CD14-positive monocyte (primary cell): ENCODE measurements at regions not wholly inside any gene's neighbourhood (a gene's known extent, or its start where the extent isn't known, plus 50 kb on each side); places are given as distances from the start of the nearest gene placed in this dataset.

Experiments
- DNase-seq, 3 donors: peaks; one replicate each; pipeline ENCODE4 v3.0.0-alpha.2; 2011 to 2022
- H2AFZ ChIP-seq: 2 replicates; pipeline ENCODE4 v1.6.0; 2012; ENCODE audit warnings: mild to moderate bottlenecking, low read depth, low read length, inconsistent platforms; ENCODE audit not compliant: insufficient read depth, poor library complexity, severe bottlenecking
- H3K27ac ChIP-seq, 2 donors: 1 replicate in 1 of 2; 2 replicates in 1 of 2; pipeline ENCODE4 v1.5.1; 2012 to 2013; ENCODE audit warnings: low read length in 2 of 2, control low read depth in 1 of 2, inconsistent platforms in 1 of 2, low read depth in 1 of 2, mild to moderate bottlenecking in 1 of 2
- H3K27me3 ChIP-seq, 2 donors: one replicate each; pipeline versions ENCODE4 v1.6.0 to v1.6.1; 2011 to 2013; ENCODE audit warnings: low read length in 2 of 2; ENCODE audit not compliant: control insufficient read depth in 2 of 2, insufficient read depth in 2 of 2
- H3K36me3 ChIP-seq, 2 donors: replicated peaks in 1 of 2; 1 replicate in 1 of 2; 2 replicates in 1 of 2; pipeline versions ENCODE4 v1.5.1 to v1.6.1; 2012 to 2013; ENCODE audit warnings: low read length in 2 of 2, control low read depth in 1 of 2, inconsistent platforms in 1 of 2, mild to moderate bottlenecking in 1 of 2; ENCODE audit not compliant: insufficient read depth in 2 of 2, control insufficient read depth in 1 of 2
- H3K4me1 ChIP-seq, 2 donors: 1 replicate in 1 of 2; 2 replicates in 1 of 2; pipeline versions ENCODE4 v1.5.1 to v1.6.1; 2012 to 2013; ENCODE audit warnings: low read length in 2 of 2, control low read depth in 1 of 2, inconsistent platforms in 1 of 2, mild to moderate bottlenecking in 1 of 2, moderate library complexity in 1 of 2; ENCODE audit not compliant: insufficient read depth in 2 of 2, control insufficient read depth in 1 of 2
- H3K4me2 ChIP-seq: replicated peaks from 2 replicates; pipeline ENCODE3; 2012; ENCODE audit warnings: low read length, moderate library complexity, mild to moderate bottlenecking; ENCODE audit not compliant: poor library complexity, severe bottlenecking; ENCODE audit errors: extremely low read depth
- H3K4me3 ChIP-seq, 3 experiments: fragments of 200-600 bp in 1 of 3; sonication (generic) in 1 of 3; replicated peaks in 1 of 3; 1 replicate in 2 of 3; 2 replicates in 1 of 3; pipeline ENCODE4 v1.5.1; 2011 to 2013; ENCODE audit warnings: low read length in 3 of 3, mild to moderate bottlenecking in 3 of 3, control low read depth in 2 of 3, low read depth in 2 of 3, inconsistent platforms in 1 of 3, moderate library complexity in 1 of 3
- H3K79me2 ChIP-seq: 2 replicates; pipeline ENCODE4 v1.6.0; 2012; ENCODE audit warnings: mild to moderate bottlenecking, control low read depth, inconsistent platforms, low read length, moderate library complexity; ENCODE audit not compliant: insufficient read depth
- H3K9ac ChIP-seq: 2 replicates; pipeline ENCODE4 v1.6.0; 2017; ENCODE audit warnings: low read length, mild to moderate bottlenecking; ENCODE audit not compliant: insufficient read depth, poor library complexity, severe bottlenecking
- H3K9me3 ChIP-seq, 2 donors: replicated peaks in 1 of 2; 1 replicate in 1 of 2; 2 replicates in 1 of 2; pipeline versions ENCODE4 v1.5.1 to v1.6.1; 2012 to 2013; ENCODE audit warnings: low read length in 2 of 2, control low read depth in 1 of 2; ENCODE audit not compliant: control insufficient read depth in 1 of 2, insufficient read depth in 1 of 2
- H4K20me1 ChIP-seq: 2 replicates; pipeline ENCODE4 v1.6.0; 2012; ENCODE audit warnings: mild to moderate bottlenecking, low read length, control low read depth, moderate library complexity; ENCODE audit not compliant: insufficient read depth
- H3K27ac Mint-ChIP-seq, 7 donors: one replicate each; pipeline ENCODE4 v1.8.0; 2020; ENCODE audit warnings: mild to moderate bottlenecking in 7 of 7, mixed read lengths in 7 of 7, moderate library complexity in 6 of 7, inconsistent platforms in 2 of 7
- H3K27me3 Mint-ChIP-seq, 3 donors: one replicate each; pipeline ENCODE4 v1.8.0; 2021 to 2022; ENCODE audit warnings: low read depth in 3 of 3, mild to moderate bottlenecking in 3 of 3, mixed read lengths in 3 of 3, moderate library complexity in 3 of 3, inconsistent platforms in 1 of 3
- H3K36me3 Mint-ChIP-seq, 2 donors: one replicate each; pipeline ENCODE4 v1.8.0; 2020; ENCODE audit warnings: mixed read lengths in 2 of 2, inconsistent platforms in 1 of 2, mild to moderate bottlenecking in 1 of 2
- H3K4me1 Mint-ChIP-seq: one replicate; pipeline ENCODE4 v1.8.0; 2020; ENCODE audit warnings: mild to moderate bottlenecking, mixed read lengths
- H3K4me3 Mint-ChIP-seq, 2 donors: one replicate each; pipeline ENCODE4 v1.8.0; 2020; ENCODE audit warnings: mild to moderate bottlenecking in 2 of 2, mixed read lengths in 2 of 2, moderate library complexity in 1 of 2
- H3K9me3 Mint-ChIP-seq, 7 donors: one replicate each; pipeline ENCODE4 v1.8.0; 2020 to 2022; ENCODE audit warnings: mixed read lengths in 7 of 7, mild to moderate bottlenecking in 6 of 7, moderate library complexity in 6 of 7, inconsistent platforms in 2 of 7
- WGBS: methylation state at CpG from one replicate; pipeline ENCODE4 v1.1.5; 2013; ENCODE audit warnings: missing lambda C conversion rate; ENCODE audit not compliant: insufficient coverage; 5-methylcytosine and 5-hydroxymethylcytosine counted together
- intact Hi-C, 2 donors: fragments of 100-400 bp; cut with micrococcal nuclease; formaldehyde crosslinking; loops; one replicate each; pipeline versions ENCODE4 v1.15.0 to v1.15.1; 2023
- TF ChIP-seq, protein P1 (sequence below): fragments of 200-600 bp; IDR thresholded peaks from one replicate; pipeline ENCODE4 v1.8.0; 2022; ENCODE audit warnings: antibody characterized with exemption, mild to moderate bottlenecking

DNA sequence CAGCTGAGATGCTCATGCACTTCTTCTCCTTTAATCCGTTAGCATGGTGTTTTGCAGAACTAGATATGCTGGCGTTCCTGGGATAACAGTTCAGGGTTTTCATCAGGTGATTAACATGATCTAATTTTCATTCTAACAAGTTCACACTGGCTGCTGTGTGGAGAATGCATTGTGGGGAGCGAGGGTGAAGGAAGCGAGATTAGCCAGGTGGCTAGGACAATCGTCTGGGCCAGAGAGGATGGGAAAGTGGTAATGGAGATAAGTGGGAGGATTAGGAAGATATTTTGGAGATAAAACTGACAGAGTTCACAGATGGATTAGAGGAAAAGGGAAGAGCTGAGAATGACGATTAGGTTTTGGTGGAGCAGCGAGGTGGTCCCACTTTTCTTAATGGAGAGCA is 138.1 kb upstream of the MAGI3 start:
- Mint-ChIP-seq H3K27me3 (peaks cover 4 to 12% (median 8%) of the 10 kb centered on the region in 3 donors), H3K36me3 (no peaks in the 10 kb centered on the region), H3K27ac (no peak overlapping the region), H3K4me3 (no peak overlapping the region), H3K4me1 (no peaks in the 10 kb centered on the region), H3K9me3 (peaks cover 0 to 5% (median 0%) of the 10 kb centered on the region in 7 donors)
- Histone ChIP-seq H3K79me2 (no peaks in the 10 kb centered on the region), H3K4me1 (no peaks in the 10 kb centered on the region), H3K4me2 (no peak overlapping the region), H3K9ac (no peak overlapping the region), H3K4me3 (no peak overlapping the region), H3K9me3 (no peaks in the 10 kb centered on the region), H2AFZ (no peak overlapping the region), H3K36me3 (no peaks in the 10 kb centered on the region), H4K20me1 (no peaks in the 10 kb centered on the region), H3K27ac (no peak overlapping the region), H3K27me3 (no peaks in the 10 kb centered on the region)
- DNase-seq, result no peak
- TF ChIP-seq, protein P1, sequence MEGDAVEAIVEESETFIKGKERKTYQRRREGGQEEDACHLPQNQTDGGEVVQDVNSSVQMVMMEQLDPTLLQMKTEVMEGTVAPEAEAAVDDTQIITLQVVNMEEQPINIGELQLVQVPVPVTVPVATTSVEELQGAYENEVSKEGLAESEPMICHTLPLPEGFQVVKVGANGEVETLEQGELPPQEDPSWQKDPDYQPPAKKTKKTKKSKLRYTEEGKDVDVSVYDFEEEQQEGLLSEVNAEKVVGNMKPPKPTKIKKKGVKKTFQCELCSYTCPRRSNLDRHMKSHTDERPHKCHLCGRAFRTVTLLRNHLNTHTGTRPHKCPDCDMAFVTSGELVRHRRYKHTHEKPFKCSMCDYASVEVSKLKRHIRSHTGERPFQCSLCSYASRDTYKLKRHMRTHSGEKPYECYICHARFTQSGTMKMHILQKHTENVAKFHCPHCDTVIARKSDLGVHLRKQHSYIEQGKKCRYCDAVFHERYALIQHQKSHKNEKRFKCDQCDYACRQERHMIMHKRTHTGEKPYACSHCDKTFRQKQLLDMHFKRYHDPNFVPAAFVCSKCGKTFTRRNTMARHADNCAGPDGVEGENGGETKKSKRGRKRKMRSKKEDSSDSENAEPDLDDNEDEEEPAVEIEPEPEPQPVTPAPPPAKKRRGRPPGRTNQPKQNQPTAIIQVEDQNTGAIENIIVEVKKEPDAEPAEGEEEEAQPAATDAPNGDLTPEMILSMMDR, result no peak
- 93% methylated on average over 5 of the region's 7 CpGs for WGBS
- intact Hi-C loops, result no loop called here

DNA sequence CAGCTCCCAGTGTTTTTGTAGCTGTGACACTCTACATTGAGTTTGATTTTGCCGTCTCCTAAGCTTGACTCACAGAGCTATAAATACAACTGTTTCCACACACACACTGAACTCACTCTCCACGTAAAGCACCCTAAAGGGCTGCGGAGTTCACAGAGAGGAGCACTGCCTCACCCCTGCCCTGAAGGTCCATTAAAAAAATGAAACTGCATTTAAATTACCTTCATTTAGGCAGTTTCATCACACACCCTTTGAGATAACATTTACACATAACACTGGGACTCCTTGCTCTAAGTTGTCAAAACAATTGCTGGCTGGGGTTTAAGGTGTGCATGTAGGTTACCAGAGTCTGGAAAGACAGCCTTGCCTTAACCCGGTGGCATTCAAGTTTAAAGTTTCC is 137.1 kb upstream of the MAGI3 start:
- no peak overlapping the region for H2AFZ ChIP-seq
- 92% methylated on average over 4 of the region's 4 CpGs for WGBS
- no peaks in the 10 kb centered on the region for H3K36me3 ChIP-seq
- H3K9me3 ChIP-seq, result no peaks in the 10 kb centered on the region
- no peak overlapping the region for H3K4me3 ChIP-seq
- H3K27me3 Mint-ChIP-seq, result peaks cover 2 to 9% (median 8%) of the 10 kb centered on the region in 3 donors
- no peaks in the 10 kb centered on the region for H4K20me1 ChIP-seq
- no peaks in the 10 kb centered on the region for H3K4me1 ChIP-seq
- no peak for DNase-seq
- H3K9me3 Mint-ChIP-seq, result peaks cover 0 to 5% (median 0%) of the 10 kb centered on the region in 7 donors
- no peak overlapping the region for H3K27ac ChIP-seq
- TF ChIP-seq, protein P1, result no peak
- no peak overlapping the region for H3K9ac ChIP-seq
- H3K4me1 Mint-ChIP-seq, result no peaks in the 10 kb centered on the region
- no peaks in the 10 kb centered on the region for H3K36me3 Mint-ChIP-seq
- no peak overlapping the region for H3K27ac Mint-ChIP-seq
- intact Hi-C loops, result no loop called here
- no peaks in the 10 kb centered on the region for H3K27me3 ChIP-seq
- H3K4me2 ChIP-seq, result no peak overlapping the region
- no peak overlapping the region for H3K4me3 Mint-ChIP-seq
- no peaks in the 10 kb centered on the region for H3K79me2 ChIP-seq
